ENCODE measurements at regions not wholly inside any gene's neighbourhood (a gene's known extent, or its start where the extent isn't known, plus 50 kb on each side); places are given as distances from the start of the nearest gene placed in this dataset.

DNA sequence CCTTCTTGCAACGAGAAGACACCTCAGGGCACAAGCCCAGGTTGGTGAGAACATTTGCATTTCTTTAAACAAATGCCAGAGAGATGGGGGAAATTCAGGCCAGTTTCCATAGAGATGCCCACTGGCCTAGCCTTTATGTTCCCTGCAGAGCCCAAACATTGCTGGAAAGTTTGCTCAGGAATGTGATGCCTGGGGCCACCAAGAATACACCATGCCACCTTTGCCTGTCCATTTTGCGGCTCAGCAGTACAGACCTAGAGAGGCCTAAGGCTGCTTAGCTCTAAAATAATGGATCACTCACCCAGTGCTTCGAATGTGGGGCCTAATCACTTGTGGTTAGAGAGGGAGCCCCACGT, 210.0 kb downstream of the RPLP1 start (continued):
- TF ChIP-seq, protein P1, sequence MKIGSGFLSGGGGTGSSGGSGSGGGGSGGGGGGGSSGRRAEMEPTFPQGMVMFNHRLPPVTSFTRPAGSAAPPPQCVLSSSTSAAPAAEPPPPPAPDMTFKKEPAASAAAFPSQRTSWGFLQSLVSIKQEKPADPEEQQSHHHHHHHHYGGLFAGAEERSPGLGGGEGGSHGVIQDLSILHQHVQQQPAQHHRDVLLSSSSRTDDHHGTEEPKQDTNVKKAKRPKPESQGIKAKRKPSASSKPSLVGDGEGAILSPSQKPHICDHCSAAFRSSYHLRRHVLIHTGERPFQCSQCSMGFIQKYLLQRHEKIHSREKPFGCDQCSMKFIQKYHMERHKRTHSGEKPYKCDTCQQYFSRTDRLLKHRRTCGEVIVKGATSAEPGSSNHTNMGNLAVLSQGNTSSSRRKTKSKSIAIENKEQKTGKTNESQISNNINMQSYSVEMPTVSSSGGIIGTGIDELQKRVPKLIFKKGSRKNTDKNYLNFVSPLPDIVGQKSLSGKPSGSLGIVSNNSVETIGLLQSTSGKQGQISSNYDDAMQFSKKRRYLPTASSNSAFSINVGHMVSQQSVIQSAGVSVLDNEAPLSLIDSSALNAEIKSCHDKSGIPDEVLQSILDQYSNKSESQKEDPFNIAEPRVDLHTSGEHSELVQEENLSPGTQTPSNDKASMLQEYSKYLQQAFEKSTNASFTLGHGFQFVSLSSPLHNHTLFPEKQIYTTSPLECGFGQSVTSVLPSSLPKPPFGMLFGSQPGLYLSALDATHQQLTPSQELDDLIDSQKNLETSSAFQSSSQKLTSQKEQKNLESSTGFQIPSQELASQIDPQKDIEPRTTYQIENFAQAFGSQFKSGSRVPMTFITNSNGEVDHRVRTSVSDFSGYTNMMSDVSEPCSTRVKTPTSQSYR (CRISPR knock-in tag; IDR thresholded peaks at IDR 0.05): no peak

DNA sequence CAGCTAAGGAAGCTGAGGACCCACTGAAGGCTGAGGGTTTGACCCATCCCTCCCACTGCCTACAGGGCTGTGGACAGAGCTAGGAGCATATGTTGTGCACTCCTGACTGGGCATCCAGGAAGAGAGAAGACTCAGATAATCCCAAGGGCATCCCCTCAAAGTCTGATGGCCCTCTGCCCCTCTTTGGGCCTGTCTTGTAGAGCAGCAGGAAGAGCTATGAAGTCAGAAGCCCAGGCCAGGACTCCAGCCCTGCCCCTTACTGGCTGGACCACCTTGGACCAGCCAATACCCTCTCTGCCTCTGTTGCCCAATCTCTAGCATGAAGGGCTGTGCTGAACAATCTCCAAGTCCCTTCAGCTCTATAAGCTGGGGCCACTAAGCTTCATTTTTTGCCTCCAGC, 210.8 kb downstream of the RPLP1 start:
- Mint-ChIP-seq H3K27ac (no peak overlapping the region), H3K4me3 (no peak overlapping the region), H3K36me3 (no peaks in the 10 kb centered on the region), H3K4me1 (peaks cover 14% of the 10 kb centered on the region), H3K9me3 (no peaks in the 10 kb centered on the region), H3K27me3 (ENCODE audit: low read depth) (no peaks in the 10 kb centered on the region)
- ATAC-seq (no peak), DNase-seq (ENCODE audit: low spot score) (no peak)
- ChIA-PET POLR2A (no interaction called here), CTCF (interaction anchor here (1.0 kb wide), 1 partner anchor 185 kb away, joined by 3 read pairs; no protein-coding TSS in a partner anchor)
- TF ChIP-seq, protein P2, sequence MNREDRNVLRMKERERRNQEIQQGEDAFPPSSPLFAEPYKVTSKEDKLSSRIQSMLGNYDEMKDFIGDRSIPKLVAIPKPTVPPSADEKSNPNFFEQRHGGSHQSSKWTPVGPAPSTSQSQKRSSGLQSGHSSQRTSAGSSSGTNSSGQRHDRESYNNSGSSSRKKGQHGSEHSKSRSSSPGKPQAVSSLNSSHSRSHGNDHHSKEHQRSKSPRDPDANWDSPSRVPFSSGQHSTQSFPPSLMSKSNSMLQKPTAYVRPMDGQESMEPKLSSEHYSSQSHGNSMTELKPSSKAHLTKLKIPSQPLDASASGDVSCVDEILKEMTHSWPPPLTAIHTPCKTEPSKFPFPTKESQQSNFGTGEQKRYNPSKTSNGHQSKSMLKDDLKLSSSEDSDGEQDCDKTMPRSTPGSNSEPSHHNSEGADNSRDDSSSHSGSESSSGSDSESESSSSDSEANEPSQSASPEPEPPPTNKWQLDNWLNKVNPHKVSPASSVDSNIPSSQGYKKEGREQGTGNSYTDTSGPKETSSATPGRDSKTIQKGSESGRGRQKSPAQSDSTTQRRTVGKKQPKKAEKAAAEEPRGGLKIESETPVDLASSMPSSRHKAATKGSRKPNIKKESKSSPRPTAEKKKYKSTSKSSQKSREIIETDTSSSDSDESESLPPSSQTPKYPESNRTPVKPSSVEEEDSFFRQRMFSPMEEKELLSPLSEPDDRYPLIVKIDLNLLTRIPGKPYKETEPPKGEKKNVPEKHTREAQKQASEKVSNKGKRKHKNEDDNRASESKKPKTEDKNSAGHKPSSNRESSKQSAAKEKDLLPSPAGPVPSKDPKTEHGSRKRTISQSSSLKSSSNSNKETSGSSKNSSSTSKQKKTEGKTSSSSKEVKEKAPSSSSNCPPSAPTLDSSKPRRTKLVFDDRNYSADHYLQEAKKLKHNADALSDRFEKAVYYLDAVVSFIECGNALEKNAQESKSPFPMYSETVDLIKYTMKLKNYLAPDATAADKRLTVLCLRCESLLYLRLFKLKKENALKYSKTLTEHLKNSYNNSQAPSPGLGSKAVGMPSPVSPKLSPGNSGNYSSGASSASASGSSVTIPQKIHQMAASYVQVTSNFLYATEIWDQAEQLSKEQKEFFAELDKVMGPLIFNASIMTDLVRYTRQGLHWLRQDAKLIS (CRISPR knock-in tag; IDR thresholded peaks at IDR 0.05; ENCODE audit: borderline replicate concordance): no peak
- TF ChIP-seq ZNF263 (CRISPR knock-in tag; IDR thresholded peaks at IDR 0.05; ENCODE audit: low read depth): no peak
- TF ChIP-seq, protein P3, sequence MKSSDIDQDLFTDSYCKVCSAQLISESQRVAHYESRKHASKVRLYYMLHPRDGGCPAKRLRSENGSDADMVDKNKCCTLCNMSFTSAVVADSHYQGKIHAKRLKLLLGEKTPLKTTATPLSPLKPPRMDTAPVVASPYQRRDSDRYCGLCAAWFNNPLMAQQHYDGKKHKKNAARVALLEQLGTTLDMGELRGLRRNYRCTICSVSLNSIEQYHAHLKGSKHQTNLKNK (CRISPR knock-in tag; IDR thresholded peaks at IDR 0.05): no peak

DNA sequence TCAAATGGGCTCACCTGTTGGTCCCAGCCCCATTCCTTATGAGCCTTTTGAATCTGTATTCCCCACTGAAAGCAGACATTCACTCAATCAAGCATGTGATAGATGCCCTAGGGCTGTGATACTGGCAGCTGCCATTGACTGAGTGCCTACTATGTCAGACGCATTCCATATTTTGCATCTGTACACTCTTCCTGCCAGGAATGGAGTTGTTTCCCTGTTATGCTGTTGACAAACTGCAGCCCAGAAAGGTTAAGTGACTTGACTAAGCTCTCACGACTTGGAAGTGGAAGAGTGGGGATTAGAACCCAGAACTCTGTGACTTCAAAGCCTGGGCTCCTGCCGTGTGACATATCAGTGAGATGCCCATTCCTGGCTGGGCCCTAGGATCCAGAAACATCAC, 211.4 kb downstream of the RPLP1 start:
- Mint-ChIP-seq H3K9me3 (no peaks in the 10 kb centered on the region), H3K4me3 (no peak overlapping the region), H3K4me1 (peaks cover 16% of the 10 kb centered on the region), H3K36me3 (no peaks in the 10 kb centered on the region), H3K27ac (no peak overlapping the region), H3K27me3 (ENCODE audit: low read depth) (no peaks in the 10 kb centered on the region)
- TF ChIP-seq PRRX2 (CRISPR knock-in tag; IDR thresholded peaks at IDR 0.05): no peak
- TF ChIP-seq, protein P4, sequence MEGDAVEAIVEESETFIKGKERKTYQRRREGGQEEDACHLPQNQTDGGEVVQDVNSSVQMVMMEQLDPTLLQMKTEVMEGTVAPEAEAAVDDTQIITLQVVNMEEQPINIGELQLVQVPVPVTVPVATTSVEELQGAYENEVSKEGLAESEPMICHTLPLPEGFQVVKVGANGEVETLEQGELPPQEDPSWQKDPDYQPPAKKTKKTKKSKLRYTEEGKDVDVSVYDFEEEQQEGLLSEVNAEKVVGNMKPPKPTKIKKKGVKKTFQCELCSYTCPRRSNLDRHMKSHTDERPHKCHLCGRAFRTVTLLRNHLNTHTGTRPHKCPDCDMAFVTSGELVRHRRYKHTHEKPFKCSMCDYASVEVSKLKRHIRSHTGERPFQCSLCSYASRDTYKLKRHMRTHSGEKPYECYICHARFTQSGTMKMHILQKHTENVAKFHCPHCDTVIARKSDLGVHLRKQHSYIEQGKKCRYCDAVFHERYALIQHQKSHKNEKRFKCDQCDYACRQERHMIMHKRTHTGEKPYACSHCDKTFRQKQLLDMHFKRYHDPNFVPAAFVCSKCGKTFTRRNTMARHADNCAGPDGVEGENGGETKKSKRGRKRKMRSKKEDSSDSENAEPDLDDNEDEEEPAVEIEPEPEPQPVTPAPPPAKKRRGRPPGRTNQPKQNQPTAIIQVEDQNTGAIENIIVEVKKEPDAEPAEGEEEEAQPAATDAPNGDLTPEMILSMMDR (IDR thresholded peaks at IDR 0.05): no peak
- ChIA-PET POLR2A (no interaction called here), CTCF (interaction anchor here (1.0 kb wide), 1 partner anchor 186 kb away, joined by 3 read pairs; no protein-coding TSS in a partner anchor)
- DNase-seq (ENCODE audit: low spot score) (no peak), ATAC-seq (no peak)

DNA sequence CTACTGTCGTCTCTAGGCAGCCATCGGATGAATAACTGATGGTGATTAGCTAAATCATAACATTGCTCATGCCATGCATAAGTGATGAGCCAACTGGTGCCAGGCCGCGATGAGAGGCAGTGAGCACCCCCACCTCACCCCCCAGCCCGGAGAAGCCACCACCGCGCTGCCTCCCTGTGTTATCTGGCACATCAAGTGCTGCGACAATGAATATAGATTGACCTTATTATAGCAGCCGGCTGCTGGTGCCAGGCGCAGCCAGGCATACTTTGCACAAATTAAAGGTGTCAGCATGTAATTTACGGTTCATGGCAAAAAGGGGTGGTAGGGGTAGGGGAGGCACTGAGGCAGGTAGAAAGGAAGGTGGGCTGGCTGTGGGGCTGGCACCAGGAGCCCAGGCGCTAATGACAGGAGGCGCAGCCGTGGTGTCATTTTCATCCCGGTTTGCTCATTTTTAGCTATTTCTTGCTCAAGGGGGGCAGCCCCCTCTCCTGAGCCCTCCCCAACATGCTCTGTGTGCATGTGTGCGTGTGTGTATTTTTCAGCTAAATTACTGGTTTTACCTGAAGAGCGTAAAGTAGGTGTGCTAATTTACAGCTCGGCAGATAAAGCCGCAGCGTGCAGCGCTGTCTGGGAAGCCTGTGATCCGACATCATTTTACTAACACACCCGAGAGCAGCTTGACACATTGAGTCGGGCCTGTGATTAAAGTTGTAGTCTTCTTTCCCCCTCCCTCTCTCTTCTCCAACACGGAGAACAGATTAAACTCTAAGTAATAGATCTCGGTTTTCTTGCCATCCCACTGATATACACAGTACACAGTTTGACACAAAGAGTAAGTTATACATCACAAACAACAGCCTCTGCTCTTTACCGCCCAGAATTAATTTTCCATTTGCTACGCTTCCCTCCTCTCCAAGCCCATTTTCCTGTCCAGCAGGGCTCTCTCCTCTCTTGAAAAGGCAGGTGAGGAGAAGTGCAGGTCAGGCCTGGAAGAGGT, 212.3 kb downstream of the RPLP1 start:
- ChIA-PET POLR2A (no interaction called here), CTCF (interaction anchor here (1.3 to 1.5 kb wide), 2 partner anchors 58 to 187 kb away, joined by 3 to 7 read pairs; no protein-coding TSS in a partner anchor)
- Mint-ChIP-seq H3K36me3 (no peaks in the 10 kb centered on the region), H3K9me3 (no peaks in the 10 kb centered on the region), H3K4me3 (no peak overlapping the region), H3K4me1 (peaks cover 16% of the 10 kb centered on the region), H3K27ac (no peak overlapping the region), H3K27me3 (ENCODE audit: low read depth) (no peaks in the 10 kb centered on the region)
- no peak for ATAC-seq
- DNase-seq (ENCODE audit: low spot score): no peak
- TF ChIP-seq KAT7 (CRISPR knock-in tag; IDR thresholded peaks at IDR 0.05; ENCODE audit: borderline replicate concordance): no peak
- TF ChIP-seq, protein P5, sequence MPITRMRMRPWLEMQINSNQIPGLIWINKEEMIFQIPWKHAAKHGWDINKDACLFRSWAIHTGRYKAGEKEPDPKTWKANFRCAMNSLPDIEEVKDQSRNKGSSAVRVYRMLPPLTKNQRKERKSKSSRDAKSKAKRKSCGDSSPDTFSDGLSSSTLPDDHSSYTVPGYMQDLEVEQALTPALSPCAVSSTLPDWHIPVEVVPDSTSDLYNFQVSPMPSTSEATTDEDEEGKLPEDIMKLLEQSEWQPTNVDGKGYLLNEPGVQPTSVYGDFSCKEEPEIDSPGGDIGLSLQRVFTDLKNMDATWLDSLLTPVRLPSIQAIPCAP (CRISPR knock-in tag; IDR thresholded peaks at IDR 0.05): no peak
- no peak for TF ChIP-seq ZNF263 (CRISPR knock-in tag; IDR thresholded peaks at IDR 0.05; ENCODE audit: low read depth)
- no peak for TF ChIP-seq JUN (CRISPR knock-in tag; IDR thresholded peaks at IDR 0.05)
- TF ChIP-seq NR1H2 (CRISPR knock-in tag; IDR thresholded peaks at IDR 0.05): no peak
- TF ChIP-seq EMX1 (CRISPR knock-in tag; IDR thresholded peaks at IDR 0.05): no peak
- no peak for TF ChIP-seq RELA (CRISPR knock-in tag; IDR thresholded peaks at IDR 0.05; ENCODE audit: borderline replicate concordance)
- no peak for TF ChIP-seq ZNF396 (CRISPR knock-in tag; IDR thresholded peaks at IDR 0.05; ENCODE audit: borderline replicate concordance)
- no peak for TF ChIP-seq ZNF232 (CRISPR knock-in tag; IDR thresholded peaks at IDR 0.05)
- TF ChIP-seq, protein P6, sequence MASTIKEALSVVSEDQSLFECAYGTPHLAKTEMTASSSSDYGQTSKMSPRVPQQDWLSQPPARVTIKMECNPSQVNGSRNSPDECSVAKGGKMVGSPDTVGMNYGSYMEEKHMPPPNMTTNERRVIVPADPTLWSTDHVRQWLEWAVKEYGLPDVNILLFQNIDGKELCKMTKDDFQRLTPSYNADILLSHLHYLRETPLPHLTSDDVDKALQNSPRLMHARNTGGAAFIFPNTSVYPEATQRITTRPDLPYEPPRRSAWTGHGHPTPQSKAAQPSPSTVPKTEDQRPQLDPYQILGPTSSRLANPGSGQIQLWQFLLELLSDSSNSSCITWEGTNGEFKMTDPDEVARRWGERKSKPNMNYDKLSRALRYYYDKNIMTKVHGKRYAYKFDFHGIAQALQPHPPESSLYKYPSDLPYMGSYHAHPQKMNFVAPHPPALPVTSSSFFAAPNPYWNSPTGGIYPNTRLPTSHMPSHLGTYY (CRISPR knock-in tag; IDR thresholded peaks at IDR 0.05): no peak
- no peak for TF ChIP-seq TP53 (CRISPR knock-in tag; IDR thresholded peaks at IDR 0.05)

Measured in WTC11 (cell line).